Tibial artery (tissue), 4 donors: ENCODE measurements at regions not wholly inside any gene's neighbourhood (a gene's known extent, or its start where the extent isn't known, plus 50 kb on each side); places are given as distances from the start of the nearest gene placed in this dataset.
A peak's percentile ranks its signal among the peaks of the same experiment; 100 is the strongest.

Source experiments
- DNase-seq, 2 donors: peaks; one replicate each; pipeline ENCODE4 v3.0.0-alpha.2; 2019
- H3K27ac ChIP-seq, 2 donors: fragments of 200-600 bp; sonication (generic) in 1 of 2; 1 replicate in 1 of 2; 2 replicates in 1 of 2; pipeline ENCODE4 v1.5.1; 2018 to 2019; ENCODE audit warnings: mild to moderate bottlenecking in 1 of 2
- H3K27me3 ChIP-seq, 2 donors: fragments of 200-600 bp; sonication (generic) in 1 of 2; one replicate each; pipeline versions ENCODE4 v1.5.1 to v1.6.0; 2016 to 2019
- H3K36me3 ChIP-seq, 3 donors: fragments of 200-600 bp; sonication (generic) in 2 of 3; one replicate each; pipeline ENCODE4 v1.5.1; 2016 to 2019; ENCODE audit warnings: mild to moderate bottlenecking in 2 of 3
- H3K4me1 ChIP-seq, 4 donors: fragments of 200-600 bp; sonication (generic) in 2 of 4; 1 replicate in 3 of 4; 2 replicates in 1 of 4; pipeline ENCODE4 v1.5.1; 2016 to 2019
- H3K4me3 ChIP-seq, 2 donors: fragments of 200-600 bp; sonication (generic) in 1 of 2; 1 replicate in 1 of 2; 2 replicates in 1 of 2; pipeline ENCODE4 v1.5.1; 2018 to 2019; ENCODE audit warnings: mild to moderate bottlenecking in 2 of 2
- H3K9me3 ChIP-seq, 3 donors: fragments of 200-600 bp; sonication (generic) in 1 of 3; one replicate each; pipeline ENCODE4 v1.5.1; 2016 to 2019
- CTCF ChIP-seq, 2 experiments: fragments of 200-600 bp in 1 of 2; fragments of 450-650 bp in 1 of 2; IDR thresholded peaks; one replicate each; pipeline ENCODE4 v1.5.1; 2017 to 2019; ENCODE audit warnings: antibody characterized with exemption in 2 of 2, mild to moderate bottlenecking in 1 of 2, moderate library complexity in 1 of 2
- intact Hi-C: fragments of 100-400 bp; cut with DNase I; formaldehyde crosslinking; loops from one replicate; pipeline ENCODE4 v1.15.0; 2023; ENCODE audit warnings: low total_unique reads

GRCh38 chr10:124185084-124185483 lies 91.7 kb upstream of the CHST15 start:
- intact Hi-C loops = no loop called here
- H3K27ac ChIP-seq = no peak overlapping the region
- no peaks in the 10 kb centered on the region for H3K27me3 ChIP-seq
- H3K9me3 ChIP-seq = no peaks in the 10 kb centered on the region
- H3K36me3 ChIP-seq = no peaks in the 10 kb centered on the region
- no peak for DNase-seq
- no peak overlapping the region for H3K4me3 ChIP-seq
- no peak for TF ChIP-seq CTCF (IDR thresholded peaks at IDR 0.05)
- H3K4me1 ChIP-seq = peaks cover 0 to 30% (median 12%) of the 10 kb centered on the region in 4 donors

DNA sequence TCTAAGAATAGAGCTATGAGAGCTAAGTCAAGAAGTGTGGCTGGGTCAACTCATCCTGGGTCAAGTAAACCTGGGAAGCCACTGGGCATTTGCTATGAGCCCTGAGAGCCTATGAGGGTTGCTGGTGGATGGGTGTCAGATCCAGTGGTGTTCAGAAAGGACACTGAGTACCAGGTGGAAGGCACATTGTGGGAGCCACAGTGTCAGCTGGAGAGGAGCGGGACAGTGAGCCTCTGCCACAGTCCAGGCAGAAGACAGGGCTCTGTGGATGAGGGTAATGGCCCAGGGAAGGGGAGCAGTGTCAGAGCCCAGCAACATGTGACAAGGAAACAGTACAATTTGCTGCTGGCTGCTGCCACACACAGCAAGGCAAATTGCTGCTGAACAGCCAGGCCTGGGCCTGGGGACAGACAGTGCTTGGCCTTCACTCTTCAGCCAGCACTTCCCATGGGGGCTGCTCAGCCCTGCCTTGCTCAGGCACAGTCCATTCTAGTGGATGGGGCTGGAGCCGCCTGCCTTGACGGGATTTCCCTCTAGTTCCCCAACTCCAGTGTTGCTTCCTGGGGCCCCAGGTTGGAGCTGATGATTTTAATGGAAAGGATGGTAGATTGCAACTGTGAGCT lies 90.9 kb upstream of the CHST15 start:
- H3K4me3 ChIP-seq = no peak overlapping the region
- H3K36me3 ChIP-seq = no peaks in the 10 kb centered on the region
- no peaks in the 10 kb centered on the region for H3K9me3 ChIP-seq
- TF ChIP-seq CTCF (IDR thresholded peaks at IDR 0.05) = no peak
- H3K4me1 ChIP-seq = peaks cover 0 to 30% (median 12%) of the 10 kb centered on the region in 4 donors
- no peak overlapping the region for H3K27ac ChIP-seq
- intact Hi-C loops = no loop called here
- no peaks in the 10 kb centered on the region for H3K27me3 ChIP-seq
- no peak for DNase-seq

GRCh38 chr10:124183617-124184016 lies 90.2 kb upstream of the CHST15 start:
- Histone ChIP-seq H3K27ac (no peak overlapping the region), H3K4me3 (no peak overlapping the region), H3K9me3 (no peaks in the 10 kb centered on the region), H3K27me3 (no peaks in the 10 kb centered on the region), H3K36me3 (no peaks in the 10 kb centered on the region), H3K4me1 (peaks cover 0 to 30% (median 12%) of the 10 kb centered on the region in 4 donors)
- no peak for DNase-seq
- no peak for TF ChIP-seq CTCF (IDR thresholded peaks at IDR 0.05)
- intact Hi-C loops = no loop called here

GRCh38 chr10:124182088-124182541 lies 88.7 kb upstream of the CHST15 start:
- peak overlapping the region; percentile 72 to 82 for H3K27ac ChIP-seq
- intact Hi-C loops = no loop called here
- H3K4me3 ChIP-seq = no peak overlapping the region
- H3K36me3 ChIP-seq = no peaks in the 10 kb centered on the region
- peaks cover 0 to 30% (median 12%) of the 10 kb centered on the region in 4 donors for H3K4me1 ChIP-seq
- no peak for TF ChIP-seq CTCF (IDR thresholded peaks at IDR 0.05)
- H3K27me3 ChIP-seq = no peaks in the 10 kb centered on the region
- no peaks in the 10 kb centered on the region for H3K9me3 ChIP-seq
- no peak for DNase-seq

DNA sequence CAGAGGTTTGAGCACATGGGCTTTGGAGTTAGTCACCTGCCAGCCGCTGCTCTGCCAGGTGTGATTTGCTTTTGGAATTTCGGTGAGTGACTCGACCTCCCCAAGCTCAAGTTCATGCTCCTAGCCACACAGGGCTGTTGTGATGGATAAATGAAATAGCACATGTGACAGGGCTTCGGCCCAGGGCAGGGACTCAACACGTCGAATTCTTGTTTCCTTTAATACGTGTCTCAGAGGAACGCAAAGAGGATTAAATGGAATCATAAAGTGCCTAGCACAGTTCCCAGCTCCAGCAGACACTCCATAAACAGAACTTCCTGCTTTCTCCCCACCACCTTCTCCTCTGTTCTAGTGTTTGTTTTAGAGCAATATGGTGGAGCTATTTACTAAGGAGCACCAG lies 88.3 kb upstream of the CHST15 start:
- Histone ChIP-seq H3K36me3 (no peaks in the 10 kb centered on the region), H3K9me3 (no peaks in the 10 kb centered on the region), H3K27ac (peak overlapping the region; percentile 72 to 82), H3K4me3 (no peak overlapping the region), H3K4me1 (peaks cover 0 to 33% (median 13%) of the 10 kb centered on the region in 4 donors), H3K27me3 (no peaks in the 10 kb centered on the region)
- intact Hi-C loops = no loop called here
- TF ChIP-seq CTCF (IDR thresholded peaks at IDR 0.05) = no peak
- no peak for DNase-seq
